Nucleus accumbens (tissue), 56 donors: ENCODE measurements at regions not wholly inside any gene's neighbourhood (a gene's known extent, or its start where the extent isn't known, plus 50 kb on each side); places are given as distances from the start of the nearest gene placed in this dataset.

Source experiments
- DNase-seq, 56 donors: peaks; one replicate each; lab custom pipeline; 2025; lab: John Stamatoyannopoulos, UW

DNA sequence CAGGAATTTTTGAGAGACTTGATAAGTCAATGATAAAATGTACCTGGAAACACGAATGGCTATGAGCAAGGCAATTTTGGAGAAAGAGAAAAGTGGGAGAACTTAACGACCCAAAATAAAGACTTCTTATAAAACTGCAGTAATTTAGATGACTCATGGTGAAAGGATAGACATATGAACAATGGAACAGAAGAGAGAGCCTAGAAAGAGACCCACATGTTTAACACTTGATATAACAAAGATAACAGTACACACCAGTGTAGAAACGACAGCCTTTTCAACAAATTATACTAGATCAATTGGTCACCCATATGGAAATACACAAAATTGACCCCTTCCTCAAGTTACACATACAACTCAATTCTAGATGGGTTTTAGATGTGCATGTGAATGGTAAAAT is 117.5 kb upstream of the GALNT2 start:
- no peak for DNase-seq

DNA sequence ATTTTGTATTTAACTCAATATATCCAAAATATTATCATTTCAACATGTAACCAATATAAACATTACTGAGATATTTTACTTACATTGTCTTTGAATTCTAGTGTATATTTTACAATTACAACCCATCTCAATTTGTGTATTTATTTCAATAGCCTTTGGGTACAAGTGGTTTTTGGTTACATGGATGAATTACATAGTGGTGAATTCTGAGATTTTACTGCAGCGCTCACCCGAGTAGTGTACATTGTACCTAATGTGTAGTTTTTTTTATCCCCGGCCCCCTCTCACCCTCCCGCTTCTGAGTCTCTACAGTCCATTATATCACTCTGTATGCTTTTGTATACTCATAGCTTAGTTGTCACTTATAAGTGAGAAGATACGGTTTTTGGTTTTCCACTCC is 117.0 kb upstream of the GALNT2 start:
- no peak for DNase-seq

DNA sequence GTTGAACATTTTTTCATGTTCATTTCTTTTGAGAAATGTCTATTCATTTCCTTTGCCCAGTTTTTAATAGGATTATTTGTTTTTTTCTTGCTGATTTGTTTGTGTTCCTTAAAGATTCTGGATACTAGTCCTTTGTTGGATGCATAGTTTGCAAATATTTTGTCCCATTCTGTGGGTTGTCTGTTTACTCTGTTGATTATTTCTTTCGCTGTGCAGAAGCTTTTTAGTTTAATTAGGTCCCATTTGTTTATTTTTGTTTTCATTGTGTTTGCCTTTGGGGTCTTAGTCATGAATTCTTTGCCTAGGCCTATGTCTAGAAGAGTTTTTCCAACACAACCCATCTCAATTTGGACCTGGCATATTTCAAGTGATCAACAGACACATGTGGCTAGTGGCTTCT is 116.1 kb upstream of the GALNT2 start:
- no peak for DNase-seq

DNA sequence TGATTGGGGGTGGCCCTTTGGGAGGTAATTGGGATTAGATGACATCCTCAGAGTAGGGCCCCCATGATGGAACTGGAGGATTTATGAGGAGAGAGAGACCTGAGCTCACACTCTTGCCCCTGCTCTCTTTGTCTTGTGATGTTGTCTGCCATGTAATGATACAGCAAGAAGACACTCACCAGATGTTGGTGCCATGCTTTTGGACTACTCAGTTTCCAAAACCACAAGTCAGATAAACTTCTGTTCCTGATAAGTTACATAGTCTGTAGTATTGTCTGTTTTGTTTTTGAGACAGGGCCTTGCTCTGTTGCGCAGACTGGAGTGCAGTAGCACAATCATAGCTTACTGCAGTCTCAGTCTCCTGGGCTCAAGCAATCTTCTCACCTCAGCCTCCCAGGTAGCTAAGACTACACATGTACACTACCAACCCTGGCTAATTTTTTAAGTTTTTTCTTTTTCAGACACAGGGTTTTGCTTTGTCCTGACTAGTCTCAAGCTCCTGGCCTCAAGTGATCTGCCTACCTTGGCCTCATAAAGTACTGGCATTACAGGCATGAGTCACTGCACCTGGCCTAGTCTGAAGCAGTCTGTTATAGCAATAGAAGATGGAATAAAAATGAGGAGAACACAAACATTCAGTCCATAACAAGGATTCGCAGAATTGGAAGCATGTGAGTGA is 115.0 kb upstream of the GALNT2 start:
- DNase-seq, result no peak

DNA sequence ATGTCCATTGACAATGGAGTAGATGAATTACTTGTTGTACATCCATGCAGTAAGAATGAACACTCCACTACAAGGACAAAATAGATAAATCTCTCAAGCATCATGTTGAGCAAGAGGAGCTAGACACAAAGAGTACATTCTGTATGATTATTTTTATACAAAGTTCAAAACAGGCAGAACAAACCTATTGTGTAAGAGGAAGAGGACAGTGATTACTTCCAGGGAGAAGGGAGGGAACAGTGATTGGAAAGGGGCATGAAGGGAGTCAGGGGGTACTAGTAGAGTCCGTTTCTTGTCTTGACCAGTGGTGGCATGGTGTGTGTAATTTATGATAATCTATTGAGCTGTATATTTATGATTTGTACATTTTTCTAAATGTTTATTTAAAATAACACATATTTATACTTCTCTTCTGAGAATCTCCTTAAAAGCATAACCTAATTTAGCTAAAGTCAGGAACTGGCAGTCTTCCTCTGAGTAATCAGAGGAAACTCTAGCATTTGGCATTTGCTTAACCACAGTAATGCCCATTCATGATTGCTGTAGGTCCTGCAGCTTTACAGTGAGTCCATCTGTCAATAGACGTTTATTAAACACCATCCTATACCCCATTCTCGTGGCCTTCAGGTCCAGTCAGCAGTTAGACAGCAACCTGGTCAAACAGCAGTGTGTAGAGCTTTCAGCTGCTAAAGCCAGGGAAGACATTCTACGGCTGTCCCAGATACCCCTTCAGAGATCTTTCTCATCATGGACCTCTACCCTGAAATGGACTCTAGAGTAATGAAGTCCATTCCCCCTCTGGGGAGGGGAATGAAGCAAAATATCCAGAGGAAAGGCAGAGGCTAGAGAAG is 114.1 kb upstream of the GALNT2 start:
- no peak for DNase-seq

DNA sequence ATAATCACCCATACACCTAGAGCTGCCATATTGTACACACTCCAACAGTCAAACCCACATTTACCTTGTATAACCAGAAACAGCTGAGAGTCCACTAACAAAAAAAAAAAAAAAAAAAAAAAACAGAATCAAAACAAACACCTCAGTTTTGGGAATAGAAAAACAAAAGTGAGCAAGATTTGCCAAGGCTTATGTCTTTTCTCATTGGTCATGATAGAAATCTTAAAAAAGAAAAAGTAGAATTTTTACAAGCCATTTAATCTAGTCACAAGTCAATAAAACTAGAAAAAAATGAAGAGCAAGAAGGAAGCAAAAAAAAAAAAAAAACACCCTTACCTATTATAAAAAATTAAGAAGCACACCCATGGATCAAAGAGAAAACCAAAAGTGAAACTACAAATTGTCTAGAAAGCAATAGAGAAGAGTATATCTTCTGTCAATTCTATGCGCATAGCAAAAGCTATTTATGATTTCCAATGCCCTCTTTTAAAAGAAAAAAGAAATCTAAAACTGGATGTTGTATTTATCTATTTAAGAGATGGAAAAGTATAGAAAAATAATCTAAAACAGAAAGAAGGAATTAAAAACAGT is 113.2 kb upstream of the GALNT2 start:
- DNase-seq, result no peak

DNA sequence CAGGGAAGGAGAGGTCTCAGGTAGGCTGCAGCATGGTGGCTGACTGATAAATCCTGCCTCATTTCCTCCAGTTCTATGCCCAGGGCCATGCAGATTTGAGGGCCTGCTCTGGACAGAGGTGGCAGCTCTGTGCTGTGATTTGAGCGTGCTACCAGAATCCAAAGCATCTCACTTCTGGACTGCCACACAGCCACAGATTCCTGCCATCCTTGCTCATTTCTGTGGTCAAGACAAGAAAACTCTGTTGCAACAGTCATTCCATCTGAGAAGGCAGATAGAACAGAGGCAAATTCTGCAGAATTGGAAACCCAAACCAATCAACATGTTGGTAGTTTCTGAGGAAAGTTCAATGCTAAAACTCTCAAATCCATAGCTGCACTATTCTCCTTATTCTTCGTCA is 102.8 kb upstream of the GALNT2 start:
- DNase-seq, result no peak

DNA sequence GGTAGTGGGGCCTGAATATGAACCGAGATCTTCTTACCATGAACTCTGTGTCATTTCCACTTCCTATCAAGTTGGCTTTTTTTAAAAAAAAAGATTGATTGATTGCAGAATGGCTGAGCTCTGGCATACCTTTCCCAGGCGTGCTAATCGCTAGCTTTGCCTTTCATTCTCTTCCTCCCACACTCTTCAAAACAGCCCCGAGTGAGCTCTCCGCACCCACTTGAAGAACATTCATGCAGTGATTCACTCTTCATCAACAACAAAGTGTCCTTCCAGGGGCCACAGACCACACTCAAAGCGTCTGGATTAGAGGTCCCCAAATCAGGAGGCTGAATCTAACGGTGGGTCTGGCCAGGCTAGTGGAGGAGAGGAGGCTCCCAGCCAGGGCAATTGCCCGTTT is 96.3 kb upstream of the GALNT2 start:
- DNase-seq, result peak in 5 of 56 donors; percentile 20 to 44 (median 41)

DNA sequence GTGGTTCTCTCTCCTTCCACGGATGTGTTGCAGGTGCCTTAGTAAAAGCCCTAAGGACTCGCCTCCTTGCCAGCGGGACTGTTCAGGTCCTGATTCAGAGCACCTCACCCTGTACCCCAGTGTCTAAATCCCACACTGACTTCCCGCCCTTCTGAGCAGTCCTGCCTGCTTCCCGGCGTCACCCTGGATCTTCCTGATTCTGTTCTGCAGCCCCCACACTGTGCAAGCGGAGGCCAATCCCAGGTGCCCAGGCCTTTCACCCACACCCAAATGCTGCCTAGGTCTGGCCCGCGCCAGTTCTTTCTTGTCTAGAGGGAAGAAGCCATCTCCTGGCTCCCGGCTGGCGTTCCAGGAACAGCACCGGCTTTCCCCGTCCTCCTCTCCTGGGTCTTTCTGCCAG is 95.9 kb upstream of the GALNT2 start:
- DNase-seq, result no peak

DNA sequence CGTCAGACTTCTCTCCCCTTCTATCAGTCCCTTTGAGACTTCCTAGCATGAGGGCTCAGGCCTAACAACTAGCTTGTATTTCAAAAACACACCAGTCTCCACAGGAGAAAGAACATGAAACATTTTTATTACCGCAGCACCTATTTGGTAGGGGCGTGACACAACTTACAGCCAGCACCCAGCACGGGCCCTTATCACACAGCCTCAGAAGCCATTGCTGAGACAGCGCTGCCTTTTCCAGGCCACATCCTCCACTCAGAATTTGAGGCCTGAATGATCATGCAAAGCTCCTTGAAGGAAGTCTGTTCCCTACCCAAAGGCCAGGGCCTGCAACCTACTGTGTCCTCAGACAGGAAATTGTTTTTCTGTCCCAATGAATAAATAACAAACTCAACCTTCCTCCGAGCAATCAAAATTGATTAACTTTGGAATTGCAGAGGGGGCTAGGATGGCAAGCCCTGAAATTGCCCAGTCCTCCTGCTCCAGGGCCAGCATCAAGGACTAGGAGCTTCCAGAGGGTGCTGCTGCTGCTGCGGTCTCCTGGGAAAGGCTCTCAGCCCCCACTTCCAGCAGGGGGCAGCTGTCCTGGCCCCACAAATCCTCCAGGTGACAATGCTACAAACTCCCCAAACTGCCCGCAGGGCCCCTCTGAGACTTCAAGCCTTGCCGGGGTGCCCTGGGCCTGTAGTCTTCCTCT is 94.3 kb upstream of the GALNT2 start:
- no peak for DNase-seq

DNA sequence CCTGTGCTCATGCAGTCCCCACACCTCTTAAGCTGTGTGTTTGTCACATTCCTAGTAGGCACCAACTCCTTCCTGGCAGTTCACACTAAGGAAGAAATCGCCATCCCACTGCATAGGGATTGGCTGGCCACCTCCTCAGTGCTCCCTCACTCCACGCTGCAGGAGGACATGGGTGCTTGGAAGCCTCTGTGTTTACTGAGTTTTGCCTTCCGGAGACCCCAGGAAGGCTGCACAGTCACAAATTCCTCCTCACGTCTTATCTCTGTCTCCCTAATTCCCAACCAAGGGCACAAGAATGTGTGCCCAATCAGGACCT is 93.8 kb upstream of the GALNT2 start:
- DNase-seq, result no peak

DNA sequence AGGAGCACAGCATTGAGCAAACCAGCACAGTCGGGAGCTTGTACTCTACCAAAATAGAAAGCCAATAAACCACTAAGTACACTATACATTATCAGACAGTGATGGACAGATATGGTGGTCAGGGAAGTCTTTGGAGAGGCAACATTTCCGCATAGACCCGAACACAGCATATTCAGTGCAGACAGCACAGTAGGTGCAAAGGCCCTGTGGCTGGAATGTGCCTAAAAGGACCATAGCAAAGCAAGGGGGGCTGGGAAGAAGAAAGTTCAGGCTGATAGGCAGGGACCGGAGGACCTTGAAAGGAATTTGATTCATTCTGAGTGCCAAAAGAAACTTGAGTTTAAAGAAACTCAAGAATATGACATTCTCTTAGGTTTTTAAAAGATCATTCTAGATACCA is 92.0 kb upstream of the GALNT2 start:
- DNase-seq, result no peak

DNA sequence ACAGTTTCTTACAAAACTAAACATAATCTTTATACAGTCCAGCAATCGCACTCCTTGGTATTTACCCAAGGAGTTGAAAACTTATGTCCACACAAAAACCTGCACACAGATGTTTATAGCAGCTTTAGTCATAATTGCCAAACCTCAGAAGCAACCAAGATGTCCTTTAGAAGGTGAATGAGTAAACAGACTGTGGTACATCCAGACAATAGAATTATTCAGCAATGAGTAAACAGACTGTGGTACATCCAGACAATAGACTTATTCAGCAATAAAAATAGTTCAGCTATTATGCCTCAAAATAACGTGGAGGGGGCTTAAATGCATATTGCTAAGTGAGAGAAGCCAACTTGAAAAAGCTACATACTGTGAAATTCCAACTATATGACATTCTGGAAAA is 87.0 kb upstream of the GALNT2 start:
- no peak for DNase-seq

DNA sequence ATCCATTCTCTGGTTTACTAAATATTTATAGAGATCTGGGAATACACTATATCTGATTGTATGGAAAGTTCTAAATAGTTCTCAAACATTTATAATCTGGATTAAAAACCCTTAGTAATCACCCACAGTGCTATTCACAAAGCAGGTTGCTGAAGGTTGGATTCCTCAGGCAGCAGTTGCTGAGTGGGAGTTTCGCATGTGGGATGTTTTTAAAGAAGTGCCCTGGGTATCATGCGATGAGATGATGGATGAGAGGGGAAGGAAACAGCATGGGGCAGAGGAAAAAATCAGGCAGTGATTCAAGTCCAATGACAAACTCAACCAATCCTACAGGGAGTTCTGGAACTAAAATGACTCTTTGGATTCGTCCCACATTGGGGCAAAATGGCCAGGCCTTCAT is 85.3 kb upstream of the GALNT2 start:
- peak in 1 of 56 donors; percentile 29 for DNase-seq

DNA sequence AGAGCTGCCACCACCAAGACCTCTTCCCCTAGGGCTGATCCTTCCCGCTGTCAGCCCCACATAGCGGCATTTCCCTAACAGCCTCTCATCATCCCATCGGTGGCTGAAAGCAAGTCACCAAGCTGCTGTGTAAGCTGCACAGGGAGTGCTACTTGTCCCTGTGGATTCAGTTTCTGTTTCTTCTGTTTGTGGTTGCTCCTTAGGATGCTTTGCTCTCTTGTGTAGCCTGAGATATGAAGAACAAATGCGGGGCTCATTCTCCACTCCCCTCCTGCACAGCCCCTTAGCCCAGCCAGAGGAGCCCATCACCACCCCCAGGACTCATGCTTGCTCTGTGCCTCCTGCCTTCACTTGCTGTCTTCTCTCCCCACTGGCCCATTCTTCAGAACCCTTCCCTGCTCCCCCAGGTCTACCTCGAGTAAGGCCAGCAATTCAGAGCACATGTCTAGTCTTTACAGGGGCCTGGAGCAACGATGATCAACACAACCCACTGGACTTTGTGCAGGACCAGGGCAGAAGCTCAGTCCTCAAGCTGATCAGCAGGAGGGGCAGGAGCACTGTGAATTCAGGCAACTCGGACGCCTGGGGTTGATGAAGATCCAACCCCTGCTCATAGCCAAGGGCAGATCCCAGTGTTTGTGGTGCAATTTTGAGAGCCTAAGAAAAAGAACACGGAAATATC is 82.6 kb upstream of the GALNT2 start:
- no peak for DNase-seq

DNA sequence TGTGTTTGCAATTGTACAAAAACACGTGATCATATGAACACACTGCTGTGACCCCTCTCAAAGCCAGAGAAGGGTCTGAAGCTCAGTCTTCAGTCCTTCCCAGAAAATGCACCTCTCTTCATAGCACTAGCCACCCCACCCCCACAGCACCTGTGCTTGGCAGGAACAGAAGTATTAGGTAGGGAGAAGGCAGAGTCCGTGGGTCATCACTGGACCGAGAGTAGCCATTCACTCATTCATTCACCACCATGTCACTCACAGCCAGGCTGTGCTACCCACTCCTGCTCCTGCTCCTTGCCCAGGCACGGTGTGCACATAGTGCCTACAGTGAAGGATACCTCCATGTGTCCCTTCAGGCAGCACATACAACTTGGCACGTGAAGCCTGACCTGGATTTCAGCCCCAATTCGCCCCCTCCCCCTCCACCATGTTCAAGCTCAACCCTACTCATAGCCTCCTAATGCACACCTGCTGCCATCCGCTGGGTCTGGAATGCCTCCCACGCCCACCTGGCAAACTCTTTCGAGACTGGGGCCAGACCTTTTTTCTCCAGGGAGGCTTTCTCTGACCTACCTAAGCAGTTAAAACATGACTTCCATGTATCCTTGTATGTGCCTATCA is 81.9 kb upstream of the GALNT2 start:
- no peak for DNase-seq

DNA sequence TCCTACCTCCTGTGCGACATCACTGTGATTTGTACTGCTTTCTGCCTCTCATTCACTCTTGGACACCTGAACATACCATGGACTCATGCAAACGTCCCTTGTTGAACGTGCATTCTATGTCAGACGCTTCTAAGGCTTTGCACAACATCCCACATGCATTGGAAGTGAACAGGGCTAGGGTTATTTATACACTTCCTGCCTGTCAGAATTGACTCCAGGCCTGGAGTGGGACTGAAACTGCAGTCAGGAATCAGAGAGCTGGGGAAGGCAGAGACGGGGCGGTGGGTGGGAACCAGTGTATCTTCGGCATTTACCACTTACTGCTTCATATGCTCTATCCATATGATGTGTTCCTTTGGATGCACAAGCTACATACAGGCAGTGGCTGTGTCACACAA is 81.4 kb upstream of the GALNT2 start:
- DNase-seq, result no peak

DNA sequence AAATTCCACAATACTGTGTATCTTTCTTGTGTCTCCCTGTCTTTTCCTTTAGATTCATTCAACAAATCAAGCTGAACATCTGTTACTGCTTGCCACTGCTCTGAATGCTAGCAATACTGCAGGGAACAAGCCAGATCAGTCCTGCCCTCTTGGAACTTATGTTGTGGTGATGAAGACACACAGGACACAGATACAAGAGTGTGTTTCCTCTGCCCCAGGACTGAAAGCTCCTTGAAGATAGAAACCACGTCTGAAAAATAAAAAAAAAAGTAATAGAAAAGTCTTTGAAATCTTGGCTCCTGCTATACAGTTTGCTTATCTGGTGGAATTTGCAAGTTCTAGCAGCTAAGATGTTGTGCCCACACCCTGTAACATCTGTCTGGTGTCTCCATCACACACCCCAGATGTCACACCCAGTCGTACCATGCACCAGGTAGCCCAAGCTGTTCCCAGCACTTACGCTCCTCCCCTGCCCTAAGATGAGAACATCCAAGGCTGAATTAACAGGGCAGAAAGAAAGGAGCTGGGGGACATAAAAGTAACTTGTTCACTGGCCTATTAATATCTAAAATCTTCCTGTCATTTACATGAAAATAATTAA is 80.2 kb upstream of the GALNT2 start:
- DNase-seq, result no peak

DNA sequence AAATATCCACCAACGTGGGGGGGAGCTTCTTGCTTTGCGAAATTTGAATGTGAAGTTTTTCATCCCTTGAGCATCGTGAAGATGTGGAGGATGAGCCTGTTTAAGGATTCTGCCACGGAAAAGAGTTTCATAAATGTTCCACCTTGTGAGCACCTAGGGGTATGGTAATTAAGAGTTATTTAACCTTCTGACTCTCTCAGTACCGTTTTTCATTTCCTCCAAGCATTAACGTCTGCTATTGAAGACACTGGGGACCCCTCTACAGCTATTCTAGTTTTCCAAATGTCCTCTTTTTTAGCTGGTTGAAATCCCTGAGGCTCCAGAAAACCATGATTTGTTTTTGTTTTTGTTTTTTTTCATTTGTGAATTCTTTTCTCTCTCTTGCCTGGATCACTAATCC is 79.1 kb upstream of the GALNT2 start:
- no peak for DNase-seq

DNA sequence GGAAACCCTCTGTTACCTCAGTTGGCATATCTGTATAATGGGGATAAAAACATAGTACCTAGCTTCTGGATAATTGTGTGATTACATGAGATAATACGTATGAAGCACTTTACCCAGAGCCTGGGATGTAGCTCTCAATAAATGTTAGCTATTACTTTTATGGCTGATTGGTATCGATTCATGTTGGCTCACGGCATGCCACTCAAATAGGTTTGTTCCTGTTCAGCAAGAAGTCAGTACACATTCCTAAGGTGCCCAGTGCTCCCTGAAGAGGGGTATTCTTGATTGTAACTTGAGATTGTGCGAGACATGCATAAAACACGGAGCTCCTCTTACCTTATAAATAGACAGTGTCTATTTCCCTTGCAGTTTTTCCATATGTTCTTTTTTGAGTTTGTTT is 78.5 kb upstream of the GALNT2 start:
- no peak for DNase-seq
